Upper lobe of left lung (tissue), 4 donors: ENCODE measurements at regions not wholly inside any gene's neighbourhood (a gene's known extent, or its start where the extent isn't known, plus 50 kb on each side); places are given as distances from the start of the nearest gene placed in this dataset.

Source experiments
- CTCF ChIP-seq, 6 experiments: fragments of 450-650 bp in 4 of 6; fragments of 200-600 bp in 2 of 6; sonication (generic) in 2 of 6; IDR thresholded peaks; one replicate each; pipeline ENCODE4 v1.5.1; 2016 to 2019; ENCODE audit warnings: antibody characterized with exemption in 6 of 6
- EP300 ChIP-seq, 4 donors: sonication (generic); formaldehyde crosslinking; IDR thresholded peaks; one replicate each; pipeline ENCODE4 v1.5.1; 2017; ENCODE audit warnings: antibody characterized with exemption in 4 of 4, control low read depth in 2 of 4

- TF ChIP-seq CTCF (IDR thresholded peaks at IDR 0.05) (no peak), EP300 (IDR thresholded peaks at IDR 0.05) (no peak)
These were observed 161.5 kb downstream of the CCT6B start for GRCh38 chr17:34799751-34800150.
